HL-60 (cell line): ENCODE measurements at regions not wholly inside any gene's neighbourhood (a gene's known extent, or its start where the extent isn't known, plus 50 kb on each side); places are given as distances from the start of the nearest gene placed in this dataset.

Experiments used
- DNase-seq, 2 experiments: peaks; one replicate each; pipeline ENCODE4 v3.0.0-alpha.2; 2010 to 2020; ENCODE audit warnings: low read depth in 1 of 2, low spot score in 1 of 2
- H3K27ac ChIP-seq: fragments of 250-450 bp; sonication (Bioruptor Pico); replicated peaks from 2 replicates; pipeline ENCODE4 v1.5.1; 2020; ENCODE audit warnings: mild to moderate bottlenecking, moderate library complexity
- H3K27me3 ChIP-seq: fragments of 250-450 bp; sonication (Bioruptor Pico); 2 replicates; pipeline ENCODE4 v1.5.1; 2021; ENCODE audit warnings: mild to moderate bottlenecking, moderate library complexity; ENCODE audit not compliant: insufficient read depth, poor library complexity, severe bottlenecking
- H3K4me3 ChIP-seq: replicated peaks from 2 replicates; pipeline ENCODE4 v1.5.1; 2011; ENCODE audit warnings: mild to moderate bottlenecking, control low read depth, low read length; ENCODE audit not compliant: insufficient read depth
- CTCF ChIP-seq: IDR thresholded peaks from one replicate; pipeline ENCODE4 v1.5.1; 2011; ENCODE audit warnings: low read length, control low read depth, inconsistent platforms; ENCODE audit not compliant: insufficient read depth
- GABPA ChIP-seq: IDR thresholded peaks from 2 replicates; pipeline ENCODE4 v1.6.1; 2012; ENCODE audit warnings: low read depth
- POLR2AphosphoS5 ChIP-seq: IDR thresholded peaks from 2 replicates; pipeline ENCODE4 v1.6.1; 2012; ENCODE audit warnings: low read depth
- REST ChIP-seq: IDR thresholded peaks from 2 replicates; pipeline ENCODE4 v1.6.1; 2012; ENCODE audit warnings: low read depth; ENCODE audit not compliant: insufficient replicate concordance
- SPI1 ChIP-seq: IDR thresholded peaks from 2 replicates; pipeline ENCODE4 v1.6.1; 2012; ENCODE audit warnings: low read depth, mild to moderate bottlenecking, borderline replicate concordance

- H3K27me3 ChIP-seq, result peaks cover 2% of the 10 kb centered on the region
These were observed 96.7 kb upstream of the OR9G4 start for GRCh38 chr11:56845121-56845732.

GRCh38 chr11:56843816-56844215 lies 95.3 kb upstream of the OR9G4 start:
- Histone ChIP-seq H3K27ac (no peak overlapping the region), H3K27me3 (peaks cover 2% of the 10 kb centered on the region), H3K4me3 (no peak overlapping the region)
- TF ChIP-seq SPI1 (no peak), CTCF (no peak), REST (no peak), POLR2AphosphoS5 (no peak), GABPA (no peak)
- DNase-seq, result no peak

More at GRCh38 chr11:56845121-56845732, 96.7 kb upstream of the OR9G4 start:
- Histone ChIP-seq H3K27ac (no peak overlapping the region), H3K4me3 (no peak overlapping the region)
- no peak for DNase-seq
- no peak for TF ChIP-seq SPI1
- TF ChIP-seq CTCF, result no peak
- no peak for TF ChIP-seq GABPA
- TF ChIP-seq POLR2AphosphoS5, result no peak

GRCh38 chr11:56842814-56843794 lies 94.6 kb upstream of the OR9G4 start:
- Histone ChIP-seq H3K4me3 (no peak overlapping the region), H3K27ac (no peak overlapping the region), H3K27me3 (peaks cover 2% of the 10 kb centered on the region)
- TF ChIP-seq REST, result no peak
- TF ChIP-seq CTCF, result no peak
- TF ChIP-seq GABPA, result no peak
- no peak for TF ChIP-seq SPI1
- TF ChIP-seq POLR2AphosphoS5, result no peak
- no peak for DNase-seq
